ENCODE measurements at regions not wholly inside any gene's neighbourhood (a gene's known extent, or its start where the extent isn't known, plus 50 kb on each side); places are given as distances from the start of the nearest gene placed in this dataset.
"Not testable (repeated sequence)": the region's sequence is repeated elsewhere in the genome, so short reads cannot be mapped to it uniquely, and the experiment has no call there.

DNA sequence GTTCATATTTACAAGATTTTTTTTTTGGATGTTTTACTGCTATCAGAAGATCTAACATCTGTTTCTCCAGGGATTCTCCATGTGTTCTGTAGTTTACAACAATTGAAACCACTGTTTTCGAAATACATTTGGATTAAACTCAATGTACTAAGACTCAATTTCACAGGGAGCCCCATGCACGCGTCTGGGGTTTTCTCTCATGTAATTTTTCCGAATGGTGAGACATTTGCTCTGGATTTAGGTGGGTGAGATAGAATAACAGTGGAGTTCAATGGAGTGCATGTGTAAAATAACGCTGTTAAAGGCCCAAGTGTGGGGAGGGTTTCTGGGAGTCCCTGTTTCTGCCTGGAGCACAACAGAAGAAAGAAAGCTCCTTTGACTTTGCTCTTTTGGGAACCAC lies 330.3 kb downstream of the TSHZ3 start:
- no peak for DNase-seq

- DNase-seq: no peak
These were observed 333.5 kb downstream of the TSHZ3 start for GRCh38 chr19:31015778-31016177.

DNA sequence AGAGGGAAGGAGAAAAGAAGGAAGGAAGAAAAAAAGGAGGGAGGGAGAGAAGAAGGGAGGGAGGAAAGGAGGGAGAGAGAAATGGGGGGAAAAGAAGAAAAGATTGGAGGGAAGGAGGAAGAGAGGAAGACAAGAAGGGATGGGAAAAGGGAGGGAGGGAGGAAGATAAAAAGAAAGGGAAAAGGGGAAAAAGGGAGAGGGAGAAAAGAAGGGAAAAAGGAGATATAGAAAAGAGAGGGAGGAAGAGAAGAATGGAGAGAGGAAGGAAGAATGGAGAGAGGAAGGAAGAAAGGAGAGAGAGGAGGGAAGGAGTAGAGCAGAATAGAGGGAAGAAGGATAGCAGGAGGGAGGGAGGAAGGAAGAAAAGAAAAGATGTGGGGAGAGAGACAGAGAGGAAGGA lies 334.6 kb downstream of the TSHZ3 start:
- DNase-seq: no peak

- DNase-seq: no peak
These were observed 335.7 kb downstream of the TSHZ3 start for GRCh38 chr19:31013384-31014020.

DNA sequence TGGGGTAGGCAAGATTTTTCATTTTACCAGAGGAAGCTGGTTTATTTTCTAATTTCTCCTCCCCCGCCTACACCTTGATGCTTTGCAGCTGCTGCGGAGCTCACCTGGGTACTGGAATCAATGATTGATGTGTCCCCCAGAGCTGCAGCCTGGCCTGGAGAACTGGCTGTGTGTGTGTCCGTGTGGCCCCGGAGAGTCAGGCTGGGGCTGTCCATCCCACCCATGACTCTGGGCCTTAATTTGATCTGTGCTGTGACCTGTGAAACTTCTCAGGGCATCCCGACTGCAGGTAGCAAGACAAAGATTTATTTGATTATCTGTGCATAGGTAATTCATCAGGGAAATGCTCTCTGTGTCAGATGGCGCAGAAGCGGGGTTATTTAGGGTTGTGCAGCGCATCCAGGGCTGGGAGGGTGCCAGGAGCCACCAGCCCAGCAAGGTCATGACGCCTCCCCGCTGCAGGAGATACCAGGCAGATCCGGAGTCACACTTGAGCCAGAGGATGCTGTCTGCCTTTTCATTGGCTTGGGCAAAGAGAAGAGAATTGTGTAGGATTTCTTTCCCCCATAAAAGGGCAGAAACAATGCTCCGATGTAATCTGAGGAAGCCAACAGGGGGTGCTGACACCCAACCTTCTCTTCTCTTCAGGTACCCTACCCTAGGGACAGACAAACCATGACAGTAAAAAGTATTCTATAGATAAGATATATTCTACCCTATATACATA lies 346.6 kb downstream of the TSHZ3 start:
- no peak for DNase-seq

GRCh38 chr19:31001991-31002390 lies 347.2 kb downstream of the TSHZ3 start:
- no peak for DNase-seq

GRCh38 chr19:31000913-31001312 lies 348.3 kb downstream of the TSHZ3 start:
- DNase-seq: no peak

- DNase-seq: no peak
These were observed 349.5 kb downstream of the TSHZ3 start for GRCh38 chr19:30999726-31000125.

DNA sequence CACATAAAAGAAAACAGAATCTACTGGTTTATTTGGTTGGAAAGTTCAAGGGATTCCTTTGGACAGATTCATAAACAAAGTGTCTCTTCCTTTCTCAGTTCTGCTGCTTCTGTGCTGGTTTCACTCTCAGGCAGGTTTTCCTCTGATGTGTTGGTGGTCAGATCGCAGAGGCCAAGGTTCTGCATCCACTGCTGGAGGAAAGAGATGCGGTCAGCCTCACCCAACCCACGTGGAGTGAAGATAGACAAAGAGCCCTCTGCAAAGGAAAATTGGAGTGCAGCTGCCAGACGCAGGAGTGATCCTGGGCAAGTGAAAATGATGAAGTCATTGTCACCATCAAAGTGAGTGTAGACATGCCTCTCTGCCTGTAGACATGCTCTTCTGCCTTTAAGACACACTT lies 352.0 kb downstream of the TSHZ3 start:
- DNase-seq: no peak

DNA sequence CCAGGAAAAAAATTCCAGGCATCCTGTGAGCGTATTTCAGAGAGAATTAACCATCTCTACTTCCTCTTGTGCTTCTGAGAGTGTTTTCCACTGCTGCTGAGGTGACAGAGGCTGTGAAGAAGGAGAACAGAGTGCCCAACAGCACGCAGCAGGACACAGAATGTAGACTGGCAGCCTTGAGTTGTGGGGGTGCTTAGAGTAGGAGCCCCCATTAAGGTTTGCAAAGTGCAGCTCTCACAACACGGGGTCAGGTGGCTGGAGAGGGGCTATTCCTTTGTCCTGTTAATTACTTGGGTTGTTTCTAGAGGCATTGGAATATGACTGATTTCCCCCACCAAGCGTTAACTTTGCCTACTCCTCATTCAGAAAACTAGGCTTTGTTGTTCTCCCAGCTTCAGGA lies 370.6 kb downstream of the TSHZ3 start:
- DNase-seq: no peak

DNA sequence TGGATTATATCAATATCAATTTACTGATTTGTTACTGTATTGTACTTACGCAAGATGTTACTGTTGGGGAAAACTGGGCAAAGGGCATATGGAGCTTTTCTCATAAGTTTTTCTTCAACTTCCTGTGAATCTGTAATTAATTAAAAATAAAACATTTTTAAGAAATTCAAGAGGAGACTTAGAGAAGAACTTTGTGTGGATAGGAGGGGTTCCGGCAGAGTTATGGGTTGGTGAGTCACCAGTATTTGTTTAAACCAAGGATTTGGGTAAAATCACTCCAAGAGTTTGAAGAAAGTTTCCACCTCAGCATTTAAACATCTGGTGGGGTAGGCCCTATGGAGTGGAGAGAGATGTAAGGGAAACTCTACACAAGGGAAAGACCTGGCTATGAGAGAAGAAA lies 379.6 kb downstream of the TSHZ3 start:
- no peak for DNase-seq

GRCh38 chr19:30968841-30969399 lies 380.3 kb downstream of the TSHZ3 start:
- no peak for DNase-seq

- DNase-seq: no peak
These were observed 381.0 kb downstream of the TSHZ3 start for GRCh38 chr19:30968210-30968609.

- DNase-seq: no peak
These were observed 382.8 kb downstream of the TSHZ3 start for GRCh38 chr19:30966486-30966885.

- DNase-seq: no peak
These were observed 390.2 kb downstream of the TSHZ3 start for GRCh38 chr19:30959011-30959410.

- no peak for DNase-seq
These were observed 393.8 kb downstream of the TSHZ3 start for GRCh38 chr19:30955112-30956104.

DNA sequence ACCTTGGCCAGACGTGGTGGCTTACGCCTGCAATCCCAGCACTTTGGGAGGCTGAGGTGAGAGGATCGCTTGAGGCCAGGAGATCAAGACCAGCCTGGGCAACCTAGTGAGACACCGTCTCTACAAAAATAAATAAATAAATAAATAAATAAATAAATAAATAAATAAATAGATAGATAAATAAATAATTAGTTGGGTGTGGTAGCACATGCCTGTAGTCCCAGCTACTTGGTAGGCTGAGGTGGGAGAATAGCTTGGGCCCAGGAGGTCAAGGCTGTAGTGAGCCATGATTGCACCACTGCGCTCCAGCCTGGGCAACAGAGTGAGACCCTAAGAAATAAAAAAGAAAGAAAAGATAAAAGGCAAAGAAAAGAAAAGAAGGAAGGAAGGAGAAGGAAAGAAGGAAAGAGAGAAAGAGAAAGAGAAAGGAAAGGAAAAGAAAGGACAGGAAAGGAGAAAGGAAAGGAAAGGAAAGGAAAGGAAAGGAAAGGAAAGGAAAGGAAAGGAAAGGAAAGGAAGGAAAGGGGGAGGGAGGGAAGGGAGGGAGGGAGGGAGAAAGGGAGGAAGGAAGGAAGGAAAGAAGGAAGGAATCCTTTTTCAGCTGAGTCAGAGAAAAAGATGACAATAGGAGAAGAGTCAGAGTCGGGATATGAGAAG lies 404.8 kb downstream of the TSHZ3 start:
- not testable (repeated sequence) for DNase-seq

DNA sequence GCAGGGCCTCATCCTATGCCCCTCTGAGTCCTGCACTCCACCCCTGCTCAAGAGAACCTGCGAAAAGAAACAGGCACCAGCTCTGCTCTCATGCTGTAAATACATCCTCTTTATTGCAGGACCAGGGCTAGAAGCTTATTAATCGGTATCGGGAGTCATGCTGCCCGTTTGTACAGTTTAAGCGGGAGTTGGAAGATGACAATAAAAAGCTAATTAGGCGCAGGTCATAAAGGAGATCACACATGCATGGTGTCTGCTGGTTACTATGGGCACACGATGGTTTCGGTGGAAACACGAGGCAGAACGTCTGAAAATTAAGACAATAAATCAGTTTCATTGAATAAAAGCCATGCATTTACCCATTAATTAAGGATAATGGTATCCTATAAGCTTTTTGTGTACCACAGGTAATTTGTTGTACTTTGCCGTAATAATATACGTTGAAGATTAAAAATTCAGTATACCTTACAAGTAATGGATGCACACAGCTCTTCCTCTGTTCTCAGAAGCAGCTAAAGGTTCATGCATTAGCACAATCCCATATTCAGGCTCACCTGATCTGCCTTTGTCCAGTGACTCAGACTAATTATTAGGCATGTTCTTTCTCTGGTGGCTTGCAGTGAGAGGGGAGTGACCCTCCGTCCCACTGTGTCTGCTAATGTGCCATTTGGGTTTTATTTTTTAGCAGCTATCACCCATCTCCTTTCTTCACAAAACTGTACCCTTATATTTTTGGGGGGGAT lies 406.0 kb downstream of the TSHZ3 start:
- DNase-seq: no peak

GRCh38 chr19:30942636-30943035 lies 406.6 kb downstream of the TSHZ3 start:
- DNase-seq: no peak

DNA sequence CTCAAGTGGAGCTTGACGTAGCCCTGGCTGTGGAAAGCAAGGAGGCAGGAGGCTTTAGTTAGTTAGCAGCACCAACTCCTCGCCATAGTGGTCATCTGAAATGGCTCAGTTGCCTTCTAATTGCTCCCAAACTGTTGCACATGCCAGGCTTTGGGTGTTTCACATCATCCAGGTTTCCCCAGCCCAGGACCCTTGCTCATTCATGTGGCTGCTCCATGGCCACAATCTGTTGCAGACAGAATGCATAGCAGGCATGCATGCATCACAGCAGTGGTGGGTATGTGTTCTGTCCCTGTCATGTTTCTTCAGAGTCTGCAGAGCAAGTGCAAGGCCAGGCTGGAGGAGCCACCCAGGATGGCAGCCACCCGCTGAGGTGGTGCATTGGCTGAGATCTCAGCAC lies 407.6 kb downstream of the TSHZ3 start:
- DNase-seq: no peak

DNA sequence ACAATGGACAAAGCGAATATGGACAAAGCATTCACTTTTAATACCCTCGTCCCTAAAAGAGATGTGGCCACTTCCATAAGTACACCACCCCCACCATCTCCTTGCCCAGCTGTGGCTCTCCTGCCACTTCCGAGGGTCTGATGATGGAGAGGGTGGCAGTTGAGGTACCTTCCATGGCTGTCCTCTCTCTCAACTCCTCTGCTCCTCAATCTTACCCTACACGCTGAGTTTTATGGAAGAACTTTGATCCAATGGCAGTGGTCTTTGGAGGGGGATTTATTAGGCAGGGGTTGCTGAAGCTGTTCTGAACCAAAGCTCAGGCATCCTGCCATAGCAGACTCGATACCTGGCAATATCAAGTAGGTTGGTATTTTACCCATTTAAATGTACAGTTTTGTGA lies 413.0 kb downstream of the TSHZ3 start:
- DNase-seq: no peak

DNA sequence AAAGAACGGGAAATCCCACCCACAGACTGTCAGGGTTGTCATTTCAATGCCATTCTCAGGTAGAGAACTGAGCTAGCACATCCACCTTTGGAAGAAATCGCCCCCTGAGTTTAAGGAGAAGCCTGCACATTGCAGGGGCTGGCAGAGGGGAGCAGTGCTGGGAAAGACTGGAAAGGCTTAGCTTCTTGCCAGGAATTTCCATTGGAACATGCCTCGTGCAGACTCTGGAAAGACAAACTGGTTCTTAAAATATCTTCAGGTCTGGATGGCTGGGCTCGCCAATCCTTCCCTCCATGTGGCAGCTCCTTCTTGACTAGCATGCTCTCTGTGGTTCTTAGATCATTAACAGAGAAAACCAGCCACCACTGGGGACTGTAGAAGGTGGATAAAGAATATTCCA lies 414.1 kb downstream of the TSHZ3 start:
- DNase-seq: no peak

Data from CD4-positive, alpha-beta T cell treated with Interleukin-6 for 4 hours (primary cell).